IMR-90 (cell line): ENCODE measurements at regions not wholly inside any gene's neighbourhood (a gene's known extent, or its start where the extent isn't known, plus 50 kb on each side); places are given as distances from the start of the nearest gene placed in this dataset.

Experiments
- ATAC-seq: fragments of 200-7000 bp; cut with Tn5 transposase; 2 replicates; pipeline ENCODE4 v1.9.1; 2020; ENCODE audit warnings: low read depth, mild to moderate bottlenecking, moderate library complexity
- BruUV-seq: library from RNA; stranded (reverse); fragments of 400-500 nt; replicated peaks from 2 replicates; lab custom pipeline; 2021; lab: Mats Ljungman, UMichigan
- CTCF ChIA-PET: fragments of 300-600 bp; formaldehyde crosslinking; extraction: SDS; loops from one replicate; lab custom pipeline; 2021; ENCODE audit warnings: antibody characterized with exemption; lab: Yijun Ruan, JAX
- POLR2A ChIA-PET: fragments of 300-600 bp; sonication (Branson Sonifier 250); formaldehyde crosslinking; loops from one replicate; lab custom pipeline; 2022; ENCODE audit warnings: antibody characterized with exemption; ENCODE audit not compliant: unreplicated experiment; lab: Charles Lee
- DNase-seq: peaks from one replicate; pipeline ENCODE4 v3.0.0; 2013
- H2AFZ ChIP-seq: replicated peaks from 2 replicates; pipeline ENCODE3; 2013; ENCODE audit warnings: low read length, mild to moderate bottlenecking; ENCODE audit not compliant: poor library complexity
- H2AK5ac ChIP-seq: 2 replicates; pipeline ENCODE4 v1.6.1; 2013; ENCODE audit warnings: low read depth, low read length, inconsistent platforms
- H2AK9ac ChIP-seq: replicated peaks from 2 replicates; pipeline ENCODE3; 2013; ENCODE audit warnings: mild to moderate bottlenecking, low read depth, low read length, moderate library complexity; ENCODE audit not compliant: poor library complexity
- H2BK120ac ChIP-seq: 2 replicates; pipeline ENCODE4 v1.6.1; 2013; ENCODE audit warnings: low read depth, low read length, inconsistent platforms
- H2BK15ac ChIP-seq: 3 replicates; pipeline ENCODE4 v1.6.1; 2013; ENCODE audit warnings: low read depth, low read length, inconsistent platforms
- H2BK20ac ChIP-seq: 2 replicates; pipeline ENCODE4 v1.6.1; 2013; ENCODE audit warnings: low read depth, mild to moderate bottlenecking, inconsistent platforms, low read length, moderate library complexity
- H2BK5ac ChIP-seq: 2 replicates; pipeline ENCODE4 v1.6.1; 2013; ENCODE audit warnings: mild to moderate bottlenecking, low read depth, low read length, inconsistent platforms; ENCODE audit not compliant: poor library complexity, severe bottlenecking
- H3K14ac ChIP-seq: replicated peaks from 2 replicates; pipeline ENCODE4 v1.6.1; 2013; ENCODE audit warnings: low read depth, low read length, inconsistent platforms
- H3K18ac ChIP-seq: 2 replicates; pipeline ENCODE4 v1.6.1; 2013; ENCODE audit warnings: low read depth, low read length, control low read depth
- H3K23ac ChIP-seq: 2 replicates; pipeline ENCODE4 v1.6.1; 2013; ENCODE audit warnings: low read depth, low read length, inconsistent platforms
- H3K27ac ChIP-seq: 2 replicates; pipeline ENCODE4 v1.5.1; 2013; ENCODE audit warnings: mild to moderate bottlenecking, control low read depth, low read length; ENCODE audit not compliant: insufficient read depth
- H3K27me3 ChIP-seq: 2 replicates; pipeline ENCODE4 v1.6.1; 2013; ENCODE audit warnings: low read length; ENCODE audit not compliant: control insufficient read depth, insufficient read depth
- H3K36me3 ChIP-seq: 2 replicates; pipeline ENCODE4 v1.6.1; 2013; ENCODE audit warnings: low read length, mixed read lengths; ENCODE audit not compliant: control insufficient read depth, insufficient read depth
- H3K4ac ChIP-seq: 2 replicates; pipeline ENCODE4 v1.6.1; 2013; ENCODE audit warnings: low read depth, low read length, inconsistent platforms
- H3K4me1 ChIP-seq: 2 replicates; pipeline ENCODE4 v1.6.1; 2013; ENCODE audit warnings: low read length, mixed read lengths; ENCODE audit not compliant: control insufficient read depth, insufficient read depth
- H3K4me2 ChIP-seq: 2 replicates; pipeline ENCODE4 v1.6.1; 2013; ENCODE audit warnings: low read depth, mild to moderate bottlenecking, control low read depth, low read length, moderate library complexity
- H3K4me3 ChIP-seq: 2 replicates; pipeline ENCODE4 v1.5.1; 2013; ENCODE audit warnings: low read depth, mild to moderate bottlenecking, control low read depth, low read length, moderate library complexity; ENCODE audit not compliant: insufficient read depth
- H3K56ac ChIP-seq: 2 replicates; pipeline ENCODE4 v1.6.1; 2013; ENCODE audit warnings: low read length, inconsistent platforms; ENCODE audit not compliant: insufficient read depth; ENCODE audit errors: extremely low read depth
- H3K79me1 ChIP-seq, 2 experiments: 2 replicates each; pipeline ENCODE4 v1.6.1; 2013; ENCODE audit warnings: low read length in 2 of 2, inconsistent platforms in 1 of 2, low read depth in 1 of 2
- H3K9ac ChIP-seq: 2 replicates; pipeline ENCODE4 v1.6.1; 2013; ENCODE audit warnings: low read depth, low read length, control low read depth
- H3K9me1 ChIP-seq: 2 replicates; pipeline ENCODE4 v1.6.1; 2013; ENCODE audit warnings: low read length, inconsistent platforms; ENCODE audit not compliant: insufficient read depth
- H3K9me3 ChIP-seq: 2 replicates; pipeline ENCODE4 v1.6.1; 2013; ENCODE audit warnings: low read length; ENCODE audit not compliant: control insufficient read depth, insufficient read depth
- H4K20me1 ChIP-seq: 2 replicates; pipeline ENCODE4 v1.6.1; 2013; ENCODE audit warnings: low read length, inconsistent platforms; ENCODE audit not compliant: insufficient read depth
- H4K5ac ChIP-seq: 2 replicates; pipeline ENCODE4 v1.6.1; 2013; ENCODE audit warnings: mild to moderate bottlenecking, low read depth, low read length, control low read depth
- H4K8ac ChIP-seq, 2 experiments: 2 replicates each; pipeline ENCODE4 v1.6.1; 2013; ENCODE audit warnings: low read depth in 2 of 2, low read length in 2 of 2, control low read depth in 1 of 2, inconsistent platforms in 1 of 2
- H4K91ac ChIP-seq: 2 replicates; pipeline ENCODE4 v1.6.1; 2013; ENCODE audit warnings: low read depth, low read length, inconsistent platforms; ENCODE audit not compliant: insufficient read depth
- BHLHE40 ChIP-seq: fragments of 150-350 bp; IDR thresholded peaks from 2 replicates; pipeline ENCODE4 v1.6.1; 2016; ENCODE audit warnings: mild to moderate bottlenecking, low read depth, low read length
- CEBPB ChIP-seq: IDR thresholded peaks from 2 replicates; pipeline ENCODE4 v1.6.1; 2012; ENCODE audit warnings: low read depth, low read length, improper control_type of control experiment
- CHD1 ChIP-seq: IDR thresholded peaks from 2 replicates; pipeline ENCODE4 v1.6.1; 2012; ENCODE audit warnings: low read depth, low read length, improper control_type of control experiment
- FOS ChIP-seq: fragments of 150-350 bp; IDR thresholded peaks from 2 replicates; pipeline ENCODE4 v1.6.1; 2016; ENCODE audit warnings: low read depth, low read length
- MAFK ChIP-seq: IDR thresholded peaks from 2 replicates; pipeline ENCODE4 v1.6.1; 2012; ENCODE audit warnings: low read depth, low read length, improper control_type of control experiment
- MAZ ChIP-seq: IDR thresholded peaks from 2 replicates; pipeline ENCODE4 v1.6.1; 2012; ENCODE audit warnings: low read depth, mild to moderate bottlenecking, low read length, improper control_type of control experiment, moderate library complexity, borderline replicate concordance
- MXI1 ChIP-seq: IDR thresholded peaks from 2 replicates; pipeline ENCODE4 v1.6.1; 2012; ENCODE audit warnings: low read depth, mild to moderate bottlenecking, low read length, moderate library complexity, borderline replicate concordance
- NFE2L2 ChIP-seq: fragments of 150-350 bp; IDR thresholded peaks from 2 replicates; pipeline ENCODE4 v1.6.1; 2016; ENCODE audit warnings: low read depth, mild to moderate bottlenecking, low read length
- POLR2A ChIP-seq: IDR thresholded peaks from 2 replicates; pipeline ENCODE4 v1.6.1; 2012; ENCODE audit warnings: mild to moderate bottlenecking, low read depth, low read length
- RAD21 ChIP-seq: IDR thresholded peaks from 2 replicates; pipeline ENCODE4 v1.6.1; 2012; ENCODE audit warnings: low read length, improper control_type of control experiment
- RCOR1 ChIP-seq: IDR thresholded peaks from 2 replicates; pipeline ENCODE4 v1.6.1; 2012; ENCODE audit warnings: mild to moderate bottlenecking, low read length, improper control_type of control experiment; ENCODE audit not compliant: insufficient replicate concordance
- RFX5 ChIP-seq: IDR thresholded peaks from 2 replicates; pipeline ENCODE4 v1.8.0; 2012; ENCODE audit warnings: low read depth, mild to moderate bottlenecking, low read length, moderate library complexity
- SMC3 ChIP-seq: fragments of 150-350 bp; IDR thresholded peaks from 2 replicates; pipeline ENCODE4 v1.6.1; 2016; ENCODE audit warnings: low read depth, mild to moderate bottlenecking, antibody characterized with exemption, low read length, moderate library complexity
- USF2 ChIP-seq: fragments of 150-350 bp; IDR thresholded peaks from 2 replicates; pipeline ENCODE4 v1.6.1; 2017; ENCODE audit warnings: mild to moderate bottlenecking, antibody characterized with exemption, low read length, low read depth
- WGBS, 2 experiments: methylation state at CpG; one replicate each; pipeline versions ENCODE4 v1.1.5 to v1.1.7; 2013; ENCODE audit warnings: missing lambda C conversion rate in 2 of 2; ENCODE audit not compliant: insufficient read length in 1 of 2; ENCODE audit errors: extremely low coverage in 2 of 2; 5-methylcytosine and 5-hydroxymethylcytosine counted together
- dilution Hi-C: fragments of 300-500 bp; cut with HindIII; formaldehyde crosslinking; loops from one replicate; pipeline ENCODE4 v1.14.3; 2018; ENCODE audit warnings: low sequenced_read_pairs; ENCODE audit not compliant: unreplicated experiment
- in situ Hi-C: fragments of 300-500 bp; cut with MboI; formaldehyde crosslinking; loops from 3 replicates; pipeline ENCODE4 v1.14.3; 2019; ENCODE audit warnings: low sequenced_read_pairs, inconsistent platforms, mixed read lengths
- intact Hi-C: fragments of 100-400 bp; cut with micrococcal nuclease; formaldehyde crosslinking; loops from 2 replicates; pipeline ENCODE4 v1.10.0; 2022
- TF ChIP-seq, protein P1 (sequence below): conservative IDR thresholded peaks from 2 replicates; pipeline ENCODE4 v1.5.1; 2012; ENCODE audit warnings: mild to moderate bottlenecking, low read depth, low read length, improper control_type of control experiment
- TF ChIP-seq, protein P2 (sequence below): fragments of 150-350 bp; IDR thresholded peaks from 2 replicates; pipeline ENCODE4 v1.6.1; 2016; ENCODE audit warnings: low read depth, mild to moderate bottlenecking, low read length, moderate library complexity, borderline replicate concordance

DNA sequence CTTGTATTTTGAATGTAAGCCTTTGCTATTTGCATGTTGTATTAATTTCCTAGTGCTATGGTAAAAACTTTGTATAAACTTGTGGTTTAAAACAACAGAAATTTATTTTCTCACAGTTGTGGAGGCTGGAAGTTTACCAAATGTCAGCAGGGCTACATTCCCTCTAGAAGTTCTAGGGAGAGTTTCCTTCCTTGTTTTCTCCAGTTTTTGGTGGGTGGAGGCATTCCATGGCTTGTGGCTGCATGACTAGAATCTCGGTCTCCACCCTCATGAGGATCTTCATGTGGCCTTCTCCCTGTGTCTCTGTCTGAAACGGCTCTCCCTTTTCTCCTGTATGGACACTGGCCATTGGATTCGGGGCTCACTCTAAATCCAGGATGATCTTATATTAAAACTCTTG is 482.2 kb upstream of the GOT2 start:
- H4K91ac ChIP-seq, result no peak overlapping the region
- no peak overlapping the region for H3K23ac ChIP-seq
- H2AK5ac ChIP-seq, result no peak overlapping the region
- peaks cover 2% of the 10 kb centered on the region for H3K9me3 ChIP-seq
- dilution Hi-C loops, result no loop called here
- H3K4ac ChIP-seq, result no peak overlapping the region
- H3K79me1 ChIP-seq, result no peaks in the 10 kb centered on the region
- H3K18ac ChIP-seq, result no peak overlapping the region
- H3K36me3 ChIP-seq, result no peaks in the 10 kb centered on the region
- in situ Hi-C loops, result no loop called here
- H4K20me1 ChIP-seq, result no peaks in the 10 kb centered on the region
- no peak overlapping the region for H4K8ac ChIP-seq
- no peak overlapping the region for H3K27ac ChIP-seq
- H4K5ac ChIP-seq, result no peak overlapping the region
- H2BK5ac ChIP-seq, result no peak overlapping the region
- no peak overlapping the region for H2BK20ac ChIP-seq
- no peak overlapping the region for H3K9ac ChIP-seq
- intact Hi-C loops, result no loop called here
- H3K9me1 ChIP-seq, result no peaks in the 10 kb centered on the region
- H3K4me2 ChIP-seq, result no peak overlapping the region
- no TSS peak for BruUV-seq
- H3K14ac ChIP-seq, result no peak overlapping the region
- ChIA-PET POLR2A (no interaction called here), CTCF (no interaction called here)
- no peak for ATAC-seq
- H3K4me1 ChIP-seq, result no peaks in the 10 kb centered on the region
- H2BK120ac ChIP-seq, result no peak overlapping the region
- H2BK15ac ChIP-seq, result no peak overlapping the region
- TF ChIP-seq NFE2L2, result no peak
- TF ChIP-seq MAZ, result no peak
- TF ChIP-seq RAD21, result no peak
- TF ChIP-seq MXI1, result no peak
- TF ChIP-seq BHLHE40, result no peak
- TF ChIP-seq SMC3, result no peak
- TF ChIP-seq CHD1, result no peak
- no peak for TF ChIP-seq POLR2A
- TF ChIP-seq RCOR1, result no peak
- TF ChIP-seq CEBPB, result no peak
- TF ChIP-seq USF2, result no peak
- no peak for TF ChIP-seq FOS
- no peak for TF ChIP-seq MAFK
- TF ChIP-seq, protein P1, sequence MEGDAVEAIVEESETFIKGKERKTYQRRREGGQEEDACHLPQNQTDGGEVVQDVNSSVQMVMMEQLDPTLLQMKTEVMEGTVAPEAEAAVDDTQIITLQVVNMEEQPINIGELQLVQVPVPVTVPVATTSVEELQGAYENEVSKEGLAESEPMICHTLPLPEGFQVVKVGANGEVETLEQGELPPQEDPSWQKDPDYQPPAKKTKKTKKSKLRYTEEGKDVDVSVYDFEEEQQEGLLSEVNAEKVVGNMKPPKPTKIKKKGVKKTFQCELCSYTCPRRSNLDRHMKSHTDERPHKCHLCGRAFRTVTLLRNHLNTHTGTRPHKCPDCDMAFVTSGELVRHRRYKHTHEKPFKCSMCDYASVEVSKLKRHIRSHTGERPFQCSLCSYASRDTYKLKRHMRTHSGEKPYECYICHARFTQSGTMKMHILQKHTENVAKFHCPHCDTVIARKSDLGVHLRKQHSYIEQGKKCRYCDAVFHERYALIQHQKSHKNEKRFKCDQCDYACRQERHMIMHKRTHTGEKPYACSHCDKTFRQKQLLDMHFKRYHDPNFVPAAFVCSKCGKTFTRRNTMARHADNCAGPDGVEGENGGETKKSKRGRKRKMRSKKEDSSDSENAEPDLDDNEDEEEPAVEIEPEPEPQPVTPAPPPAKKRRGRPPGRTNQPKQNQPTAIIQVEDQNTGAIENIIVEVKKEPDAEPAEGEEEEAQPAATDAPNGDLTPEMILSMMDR, result no peak
- TF ChIP-seq, protein P2, sequence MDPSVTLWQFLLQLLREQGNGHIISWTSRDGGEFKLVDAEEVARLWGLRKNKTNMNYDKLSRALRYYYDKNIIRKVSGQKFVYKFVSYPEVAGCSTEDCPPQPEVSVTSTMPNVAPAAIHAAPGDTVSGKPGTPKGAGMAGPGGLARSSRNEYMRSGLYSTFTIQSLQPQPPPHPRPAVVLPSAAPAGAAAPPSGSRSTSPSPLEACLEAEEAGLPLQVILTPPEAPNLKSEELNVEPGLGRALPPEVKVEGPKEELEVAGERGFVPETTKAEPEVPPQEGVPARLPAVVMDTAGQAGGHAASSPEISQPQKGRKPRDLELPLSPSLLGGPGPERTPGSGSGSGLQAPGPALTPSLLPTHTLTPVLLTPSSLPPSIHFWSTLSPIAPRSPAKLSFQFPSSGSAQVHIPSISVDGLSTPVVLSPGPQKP, result no peak
- no peak for TF ChIP-seq RFX5
- no peak overlapping the region for H2AK9ac ChIP-seq
- DNase-seq, result no peak
- no CpG with 5 or more reads among the region's 3 CpGs for WGBS, 2 experiments
- H3K27me3 ChIP-seq, result no peaks in the 10 kb centered on the region
- H3K56ac ChIP-seq, result no peak overlapping the region
- H3K4me3 ChIP-seq, result no peak overlapping the region
- H2AFZ ChIP-seq, result no peak overlapping the region
